Left renal pelvis (tissue), 4 donors: ENCODE measurements at regions not wholly inside any gene's neighbourhood (a gene's known extent, or its start where the extent isn't known, plus 50 kb on each side); places are given as distances from the start of the nearest gene placed in this dataset.
"Not testable (repeated sequence)": the region's sequence is repeated elsewhere in the genome, so short reads cannot be mapped to it uniquely, and the experiment has no call there.

Experiments used
- DNase-seq, 4 donors: peaks; one replicate each; pipeline ENCODE4 v3.0.0-alpha.2; 2013; ENCODE audit warnings: low read depth in 4 of 4, low spot score in 3 of 4

GRCh38 chr14:92223025-92223424 lies 99.9 kb upstream of the SLC24A4 start:
- DNase-seq, result no peak

GRCh38 chr14:92224358-92224954 lies 98.5 kb upstream of the SLC24A4 start:
- no peak for DNase-seq

GRCh38 chr14:92225731-92226130 lies 97.2 kb upstream of the SLC24A4 start:
- no peak for DNase-seq

GRCh38 chr14:92226166-92226565 lies 96.8 kb upstream of the SLC24A4 start:
- DNase-seq, result not testable (repeated sequence)

GRCh38 chr14:92236243-92236900 lies 86.6 kb upstream of the SLC24A4 start:
- DNase-seq, result no peak

GRCh38 chr14:92240658-92241057 lies 82.3 kb upstream of the SLC24A4 start:
- DNase-seq, result no peak

GRCh38 chr14:92241966-92242595 lies 80.9 kb upstream of the SLC24A4 start:
- no peak for DNase-seq

- no peak for DNase-seq
Observed at GRCh38 chr14:92244805-92245204, 78.2 kb upstream of the SLC24A4 start.

GRCh38 chr14:92247341-92247740 lies 75.6 kb upstream of the SLC24A4 start:
- DNase-seq, result no peak

GRCh38 chr14:92247947-92248346 lies 75.0 kb upstream of the SLC24A4 start:
- no peak for DNase-seq

GRCh38 chr14:92248696-92249095 lies 74.3 kb upstream of the SLC24A4 start:
- DNase-seq, result no peak

- not testable (repeated sequence) for DNase-seq
Observed at GRCh38 chr14:92250366-92250765, 72.6 kb upstream of the SLC24A4 start.

GRCh38 chr14:92252323-92252722 lies 70.6 kb upstream of the SLC24A4 start:
- no peak for DNase-seq

- DNase-seq, result no peak
Observed at GRCh38 chr14:92253381-92253894, 69.5 kb upstream of the SLC24A4 start.

GRCh38 chr14:92254786-92255185 lies 68.2 kb upstream of the SLC24A4 start:
- DNase-seq, result peak; percentile 24 to 57 (median 36)

GRCh38 chr14:92258934-92259333 lies 64.0 kb upstream of the SLC24A4 start:
- no peak for DNase-seq

GRCh38 chr14:92259613-92260357 lies 63.2 kb upstream of the SLC24A4 start:
- DNase-seq, result no peak

GRCh38 chr14:92263681-92264080 lies 59.3 kb upstream of the SLC24A4 start:
- no peak for DNase-seq

- DNase-seq, result no peak
Observed at GRCh38 chr14:92264195-92264594, 58.8 kb upstream of the SLC24A4 start.

- no peak for DNase-seq
Observed at GRCh38 chr14:92266216-92266615, 56.7 kb upstream of the SLC24A4 start.
